Cerebellar cortex (tissue), 1 donor: ENCODE measurements at regions not wholly inside any gene's neighbourhood (a gene's known extent, or its start where the extent isn't known, plus 50 kb on each side); places are given as distances from the start of the nearest gene placed in this dataset.
"Not testable (repeated sequence)": the region's sequence is repeated elsewhere in the genome, so short reads cannot be mapped to it uniquely, and the experiment has no call there.

Experiments
- DNase-seq: peaks from one replicate; pipeline ENCODE4 v3.0.0-alpha.2; 2015; ENCODE audit warnings: low spot score

- DNase-seq = no peak
Observed at GRCh38 chr2:76170009-76170384, 459.3 kb upstream of the GCFC2 start.

- no peak for DNase-seq
Observed at GRCh38 chr2:76169276-76170008, 458.7 kb upstream of the GCFC2 start.

- DNase-seq = no peak
Observed at GRCh38 chr2:76163860-76164259, 453.1 kb upstream of the GCFC2 start.

GRCh38 chr2:76160670-76161069 is 450.0 kb upstream of the GCFC2 start:
- DNase-seq = no peak

- no peak for DNase-seq
Observed at GRCh38 chr2:76159042-76159648, 448.4 kb upstream of the GCFC2 start.

GRCh38 chr2:76157531-76157930 is 446.8 kb upstream of the GCFC2 start:
- DNase-seq = no peak

GRCh38 chr2:76154981-76155380 is 444.3 kb upstream of the GCFC2 start:
- no peak for DNase-seq

- no peak for DNase-seq
Observed at GRCh38 chr2:76149846-76150245, 439.1 kb upstream of the GCFC2 start.

- DNase-seq = not testable (repeated sequence)
Observed at GRCh38 chr2:76139303-76139702, 428.6 kb upstream of the GCFC2 start.

- DNase-seq = no peak
Observed at GRCh38 chr2:76128622-76129021, 417.9 kb upstream of the GCFC2 start.

- no peak for DNase-seq
Observed at GRCh38 chr2:76120176-76120575, 409.5 kb upstream of the GCFC2 start.

- no peak for DNase-seq
Observed at GRCh38 chr2:76089683-76090082, 379.0 kb upstream of the GCFC2 start.

GRCh38 chr2:76083248-76083647 is 372.5 kb upstream of the GCFC2 start:
- DNase-seq = no peak

GRCh38 chr2:76082509-76082908 is 371.8 kb upstream of the GCFC2 start:
- DNase-seq = no peak

- no peak for DNase-seq
Observed at GRCh38 chr2:76080154-76080553, 369.4 kb upstream of the GCFC2 start.

GRCh38 chr2:76075126-76075525 is 364.4 kb upstream of the GCFC2 start:
- no peak for DNase-seq

- DNase-seq = no peak
Observed at GRCh38 chr2:76073992-76074604, 363.4 kb upstream of the GCFC2 start.

GRCh38 chr2:76050196-76050595 is 339.5 kb upstream of the GCFC2 start:
- no peak for DNase-seq

- no peak for DNase-seq
Observed at GRCh38 chr2:76044701-76045100, 334.0 kb upstream of the GCFC2 start.

GRCh38 chr2:76039505-76039904 is 328.8 kb upstream of the GCFC2 start:
- DNase-seq = no peak

GRCh38 chr2:76027761-76028160 is 317.0 kb upstream of the GCFC2 start:
- DNase-seq = no peak

GRCh38 chr2:76019128-76019527 is 308.4 kb upstream of the GCFC2 start:
- DNase-seq = no peak

GRCh38 chr2:76009484-76009883 is 298.8 kb upstream of the GCFC2 start:
- DNase-seq = no peak
